ENCODE measurements at regions not wholly inside any gene's neighbourhood (a gene's known extent, or its start where the extent isn't known, plus 50 kb on each side); places are given as distances from the start of the nearest gene placed in this dataset.

DNA sequence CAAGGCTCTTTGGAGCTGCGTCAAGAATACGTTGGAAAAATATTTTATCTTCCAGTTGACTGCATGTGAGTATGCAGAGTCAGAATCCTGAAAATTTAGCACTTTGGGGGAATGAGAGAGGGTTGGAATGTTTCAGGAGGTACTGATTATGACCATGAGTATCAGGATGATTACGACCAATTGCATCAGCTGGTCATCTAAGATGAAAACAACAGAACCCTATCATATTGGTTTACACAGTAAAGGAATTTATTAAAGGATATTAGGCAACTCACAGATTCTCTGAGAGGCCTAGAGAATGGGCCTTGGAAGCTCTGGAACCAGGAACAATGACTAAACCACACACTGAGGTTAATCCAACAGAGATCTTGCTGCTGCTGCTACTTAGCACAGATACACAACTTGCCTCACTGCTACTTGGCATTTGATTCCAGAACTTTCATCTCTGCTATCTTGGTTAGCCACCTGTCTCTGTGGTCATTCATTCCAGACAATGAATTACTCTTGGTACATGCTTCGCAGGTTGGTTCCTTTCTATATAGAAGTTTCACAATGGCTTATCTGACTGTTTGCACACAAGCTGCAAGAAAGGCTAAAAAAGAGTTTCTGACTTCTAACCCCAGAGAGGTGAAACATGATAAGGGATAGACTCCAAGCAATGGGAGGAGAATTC lies 68.0 kb upstream of the CTTNBP2 start:
- DNase-seq (ENCODE audit: low read depth, low spot score): no peak
- H2AFZ ChIP-seq (ENCODE audit: control insufficient read depth, low read length): no peak overlapping the region
- H3K36me3 ChIP-seq (ENCODE audit: control insufficient read depth in 2 of 2, extremely low read depth in 1 of 2, insufficient read depth in 2 of 2, low read length in 2 of 2): no peaks in the 10 kb centered on the region
- H3K27ac ChIP-seq (ENCODE audit: control insufficient read depth, insufficient read depth, low read length): no peak overlapping the region
- H3K79me2 ChIP-seq (ENCODE audit: control insufficient read depth, insufficient read depth, low read length): no peaks in the 10 kb centered on the region
- no peak overlapping the region for H3K9ac ChIP-seq (ENCODE audit: control insufficient read depth, extremely low read depth, insufficient read depth, low read length)
- H3K4me2 ChIP-seq (ENCODE audit: control insufficient read depth, extremely low read depth, insufficient read depth, low read depth, low read length): no peak overlapping the region
- FAIRE-seq: no peak
- H3K9me3 ChIP-seq (ENCODE audit: control insufficient read depth, low read depth, low read length): no peaks in the 10 kb centered on the region
- H3K27me3 ChIP-seq (ENCODE audit: control insufficient read depth, extremely low read depth, insufficient read depth, low read length): no peaks in the 10 kb centered on the region
- H3K4me1 ChIP-seq (ENCODE audit: control insufficient read depth, extremely low read depth, insufficient read depth, low read length): peaks cover 6% of the 10 kb centered on the region
- no peaks in the 10 kb centered on the region for H4K20me1 ChIP-seq (ENCODE audit: control insufficient read depth, extremely low read depth, insufficient read depth, low read length)
- TF ChIP-seq EZH2 (IDR thresholded peaks at IDR 0.05; ENCODE audit: low read length): no peak
- TF ChIP-seq CTCF (optimal IDR thresholded peaks at IDR 0.05 in 1 of 3, IDR thresholded peaks at IDR 0.05 in 1 of 3, conservative IDR thresholded peaks at IDR 0.05 in 1 of 3; ENCODE audit: extremely low read depth in 1 of 3, insufficient read depth in 2 of 3, low read length in 3 of 3): no peak
- dilution Hi-C loops (cut with MboI; ENCODE audit: extremely low pct_ligation_motif_present, low sequenced_read_pairs): no loop called here
- no peaks in the 10 kb centered on the region for H3K9me1 ChIP-seq (ENCODE audit: control insufficient read depth, extremely low read depth, insufficient read depth, low read length)
- no peak overlapping the region for H3K4me3 ChIP-seq (ENCODE audit: control insufficient read depth in 2 of 3, extremely low read depth in 1 of 3, insufficient read depth in 2 of 3, low read depth in 1 of 3, low read length in 3 of 3)

GRCh38 chr7:117942780-117943179 lies 69.5 kb upstream of the CTTNBP2 start:
- Histone ChIP-seq H3K79me2 (ENCODE audit: control insufficient read depth, insufficient read depth, low read length) (no peaks in the 10 kb centered on the region), H3K27ac (ENCODE audit: control insufficient read depth, insufficient read depth, low read length) (no peak overlapping the region), H3K4me3 (ENCODE audit: control insufficient read depth in 2 of 3, extremely low read depth in 1 of 3, insufficient read depth in 2 of 3, low read depth in 1 of 3, low read length in 3 of 3) (no peak overlapping the region), H3K36me3 (ENCODE audit: control insufficient read depth in 2 of 2, extremely low read depth in 1 of 2, insufficient read depth in 2 of 2, low read length in 2 of 2) (no peaks in the 10 kb centered on the region), H3K4me1 (ENCODE audit: control insufficient read depth, extremely low read depth, insufficient read depth, low read length) (peaks cover 11% of the 10 kb centered on the region), H3K4me2 (ENCODE audit: control insufficient read depth, extremely low read depth, insufficient read depth, low read depth, low read length) (no peak overlapping the region), H3K27me3 (ENCODE audit: control insufficient read depth, extremely low read depth, insufficient read depth, low read length) (no peaks in the 10 kb centered on the region), H3K9me1 (ENCODE audit: control insufficient read depth, extremely low read depth, insufficient read depth, low read length) (no peaks in the 10 kb centered on the region), H3K9me3 (ENCODE audit: control insufficient read depth, low read depth, low read length) (no peaks in the 10 kb centered on the region), H2AFZ (ENCODE audit: control insufficient read depth, low read length) (no peak overlapping the region), H4K20me1 (ENCODE audit: control insufficient read depth, extremely low read depth, insufficient read depth, low read length) (no peaks in the 10 kb centered on the region), H3K9ac (ENCODE audit: control insufficient read depth, extremely low read depth, insufficient read depth, low read length) (no peak overlapping the region)
- dilution Hi-C loops (cut with MboI; ENCODE audit: extremely low pct_ligation_motif_present, low sequenced_read_pairs): no loop called here
- no peak for DNase-seq (ENCODE audit: low read depth, low spot score)
- no peak for FAIRE-seq
- TF ChIP-seq EZH2 (IDR thresholded peaks at IDR 0.05; ENCODE audit: low read length) (no peak), CTCF (optimal IDR thresholded peaks at IDR 0.05 in 1 of 3, IDR thresholded peaks at IDR 0.05 in 1 of 3, conservative IDR thresholded peaks at IDR 0.05 in 1 of 3; ENCODE audit: extremely low read depth in 1 of 3, insufficient read depth in 2 of 3, low read length in 3 of 3) (no peak)

Data from keratinocyte (primary cell).